AG04449 (cell line): ENCODE measurements at regions not wholly inside any gene's neighbourhood (a gene's known extent, or its start where the extent isn't known, plus 50 kb on each side); places are given as distances from the start of the nearest gene placed in this dataset.

Experiments
- CTCF ChIA-PET: fragments of 350-600 bp; formaldehyde crosslinking; extraction: SDS; loops from one replicate; lab custom pipeline; 2021; ENCODE audit warnings: antibody characterized with exemption; lab: Yijun Ruan, JAX
- POLR2A ChIA-PET: fragments of 400-600, 350-600 bp; formaldehyde crosslinking; extraction: SDS; loops from one replicate; lab custom pipeline; 2020; ENCODE audit warnings: antibody characterized with exemption, inconsistent platforms; lab: Yijun Ruan, JAX
- DNase-seq: peaks from one replicate; pipeline ENCODE4 v3.0.0-alpha.2; 2010; ENCODE audit warnings: low read depth, low spot score
- H3K4me3 ChIP-seq: 2 replicates; pipeline ENCODE4 v1.5.1; 2011; ENCODE audit warnings: low read depth, mild to moderate bottlenecking, control low read depth, low read length
- CTCF ChIP-seq: IDR thresholded peaks from one replicate; pipeline ENCODE4 v1.5.1; 2011; ENCODE audit warnings: mild to moderate bottlenecking, moderate library complexity, low read length, control low read depth, inconsistent platforms; ENCODE audit not compliant: insufficient read depth; ENCODE audit errors: missing control alignments

DNA sequence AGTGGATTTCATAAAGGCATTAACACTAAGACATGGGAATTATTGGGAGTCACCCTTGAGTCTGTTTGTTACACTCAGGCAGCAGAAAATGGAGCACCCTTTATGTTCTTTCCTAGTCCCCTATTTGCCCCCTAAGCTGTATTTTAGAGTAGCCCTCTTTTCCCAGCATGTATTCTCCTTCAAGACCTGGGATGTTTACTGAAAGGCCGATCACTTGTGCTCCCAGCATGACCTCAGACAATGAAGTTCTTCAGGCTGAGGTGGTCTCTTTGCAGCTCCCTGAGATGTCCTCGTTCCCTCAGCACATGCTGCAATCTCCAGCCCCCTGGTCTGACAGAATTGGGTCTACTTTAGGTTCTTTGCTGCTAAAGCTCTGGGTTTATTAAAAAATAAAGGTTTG is 169.7 kb downstream of the YTHDC2 start:
- no peak for DNase-seq
- no peak overlapping the region for H3K4me3 ChIP-seq
- no peak for TF ChIP-seq CTCF
- ChIA-PET POLR2A (no interaction called here), CTCF (interaction anchor here (0.8 to 9.5 kb wide), 7 partner anchors 10 to 766 kb away, joined by 3 to 130 read pairs (median 4); no protein-coding TSS in a partner anchor)

- ChIA-PET CTCF (interaction anchor here (1.3 kb wide), 1 partner anchor 764 kb away, joined by 4 read pairs; no protein-coding TSS in a partner anchor), POLR2A (no interaction called here)
- DNase-seq: no peak
- H3K4me3 ChIP-seq: no peak overlapping the region
- no peak for TF ChIP-seq CTCF
Observed at GRCh38 chr5:113686599-113686998, 173.1 kb downstream of the YTHDC2 start.

- no peak for TF ChIP-seq CTCF
- DNase-seq: no peak
- no peak overlapping the region for H3K4me3 ChIP-seq
- CTCF ChIA-PET: no interaction called here
- POLR2A ChIA-PET: no interaction called here
Observed at GRCh38 chr5:113689647-113690046, 176.2 kb downstream of the YTHDC2 start.

DNA sequence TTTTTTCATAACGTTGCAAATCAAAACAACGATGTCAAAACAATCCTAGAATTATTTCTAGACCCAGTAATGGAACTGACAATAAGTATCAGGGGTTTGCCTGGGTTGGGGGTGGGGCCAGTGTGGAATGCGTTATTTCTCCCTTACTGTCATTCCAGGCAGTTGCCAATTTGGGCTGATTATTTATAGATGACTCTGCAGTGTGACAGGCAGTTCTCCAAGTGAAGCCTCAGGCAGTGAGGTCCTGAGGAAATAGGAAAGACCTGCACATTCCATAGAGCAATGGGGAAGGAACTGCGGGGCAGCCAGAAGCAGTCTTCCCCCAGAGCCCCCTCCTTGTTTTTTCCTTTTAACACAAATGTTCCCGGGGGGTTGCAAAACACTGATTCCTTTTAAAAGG is 179.0 kb downstream of the YTHDC2 start:
- no peak for TF ChIP-seq CTCF
- no peak for DNase-seq
- ChIA-PET POLR2A (no interaction called here), CTCF (no interaction called here)
- no peak overlapping the region for H3K4me3 ChIP-seq

DNA sequence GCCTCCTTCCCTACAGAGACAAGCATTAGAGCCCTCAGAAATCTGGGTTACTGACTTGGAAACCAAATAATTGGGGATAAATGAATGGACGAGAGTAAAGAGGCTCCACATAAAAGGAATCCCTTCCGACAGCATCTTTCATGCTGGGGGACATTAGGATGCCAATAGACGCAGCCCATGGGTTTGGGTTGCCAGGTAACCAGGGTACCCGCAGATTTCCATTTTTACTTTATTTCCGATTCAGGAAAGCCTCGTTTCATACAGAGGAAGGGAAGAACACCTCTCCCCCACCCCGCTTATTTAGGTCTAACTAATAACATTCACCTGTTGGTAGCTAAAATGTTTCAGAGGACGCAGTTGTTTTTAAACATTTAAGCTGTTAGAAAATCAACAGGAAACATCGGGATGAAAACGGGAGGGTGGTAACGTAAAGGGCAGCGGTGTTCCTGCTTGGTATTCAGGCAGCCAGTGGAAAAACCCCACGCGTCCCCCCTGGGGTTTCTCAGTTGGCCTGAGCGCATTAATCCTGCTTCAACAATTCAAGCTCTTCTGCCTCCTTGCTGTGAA is 179.5 kb downstream of the YTHDC2 start:
- CTCF ChIA-PET: interaction anchor here (1.0 to 1.3 kb wide), 2 partner anchors 10 to 757 kb away, joined by 3 to 4 read pairs; no protein-coding TSS in a partner anchor
- no peak for DNase-seq
- POLR2A ChIA-PET: no interaction called here
- TF ChIP-seq CTCF: no peak
- no peak overlapping the region for H3K4me3 ChIP-seq

DNA sequence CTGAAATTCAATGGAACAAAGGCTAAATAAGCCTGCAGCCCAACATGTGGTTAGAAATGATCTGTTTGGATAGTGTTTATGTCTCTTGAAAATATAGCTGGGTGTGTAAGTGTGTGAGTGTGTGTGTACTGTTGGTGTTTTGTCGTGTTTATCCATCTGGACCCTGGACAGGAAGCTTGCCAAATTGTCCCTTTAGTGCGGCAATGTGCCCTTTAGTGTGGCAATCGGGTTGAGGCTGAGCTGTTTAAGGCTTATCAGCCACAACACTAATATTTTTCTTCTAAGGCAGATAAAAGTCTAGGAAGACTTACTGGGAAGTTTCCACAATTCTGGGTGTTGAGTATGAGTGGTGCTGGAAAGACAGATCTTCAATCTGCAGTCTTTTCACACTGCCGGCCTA is 180.2 kb downstream of the YTHDC2 start:
- TF ChIP-seq CTCF: no peak
- ChIA-PET CTCF (interaction anchor here (1.0 to 1.3 kb wide), 2 partner anchors 11 to 757 kb away, joined by 3 to 4 read pairs; no protein-coding TSS in a partner anchor), POLR2A (no interaction called here)
- DNase-seq: no peak
- no peak overlapping the region for H3K4me3 ChIP-seq
